ENCODE measurements at regions not wholly inside any gene's neighbourhood (a gene's known extent, or its start where the extent isn't known, plus 50 kb on each side); places are given as distances from the start of the nearest gene placed in this dataset.

- H3K27me3 Mint-ChIP-seq (ENCODE audit: low read depth) = peaks cover under 1% of the 10 kb centered on the region; the same call in 1 of the 2 replicates
- no peak overlapping the region for H3K4me3 Mint-ChIP-seq
- 0 out of 7 replicates have a peak, but pooled peaks cover 0 to 2% (median 0%) of the 10 kb centered on the region in 3 experiments for H3K36me3 Mint-ChIP-seq (ENCODE audit: insufficient read depth in 1 of 3, low read depth in 3 of 3)
- Histone ChIP-seq H2BK15ac (ENCODE audit: low read depth, low read length) (no peak overlapping the region), H2BK120ac (ENCODE audit: low read depth, low read length, poor library complexity, severe bottlenecking) (no peak overlapping the region), H3K27me3 (ENCODE audit: insufficient read depth, low read length) (no peaks in the 10 kb centered on the region), H3K4me1 (ENCODE audit: insufficient read depth, low read length) (no peaks in the 10 kb centered on the region), H3K14ac (ENCODE audit: insufficient read depth, low read length) (no peak overlapping the region), H3K56ac (ENCODE audit: insufficient read length, low read depth, low read length) (no peak overlapping the region), H3K9ac (ENCODE audit: extremely low read depth, insufficient read length, low read length) (no peak overlapping the region), H2AFZ (ENCODE audit: low read length) (no peak overlapping the region), H3K23me2 (ENCODE audit: insufficient read length, low read depth, low read length, poor library complexity, severe bottlenecking) (no peaks in the 10 kb centered on the region), H4K20me1 (ENCODE audit: control insufficient read depth, insufficient read depth, insufficient read length) (no peaks in the 10 kb centered on the region), H2BK12ac (ENCODE audit: insufficient read length, low read depth, low read length) (no peak overlapping the region), H3K79me2 (ENCODE audit: insufficient read depth, low read length) (no peaks in the 10 kb centered on the region), H2AK5ac (ENCODE audit: insufficient read length, low read length) (no peak overlapping the region), H2BK20ac (ENCODE audit: low read depth, low read length, poor library complexity, severe bottlenecking) (no peak overlapping the region), H4K91ac (ENCODE audit: insufficient read length, low read depth, low read length) (no peak overlapping the region), H3K79me1 (ENCODE audit: insufficient read depth, low read depth, low read length, poor library complexity, severe bottlenecking) (no peaks in the 10 kb centered on the region), H4K8ac (replicated peaks; ENCODE audit: insufficient read length, low read depth, low read length) (no peak overlapping the region), H3K18ac (ENCODE audit: insufficient read length, low read depth, low read length) (no peak overlapping the region), H3K23ac (ENCODE audit: insufficient read length, low read depth, low read length) (no peak overlapping the region), H3T11ph (ENCODE audit: low read length) (no peak overlapping the region), H3K4ac (ENCODE audit: low read depth, low read length) (no peak overlapping the region), H4K5ac (ENCODE audit: insufficient read length, low read depth, low read length) (no peak overlapping the region), H3K4me2 (ENCODE audit: insufficient read depth, insufficient read length, low read length) (no peak overlapping the region), H3K27ac (ENCODE audit: insufficient read length, low read depth, low read length) (no peak overlapping the region), H2BK5ac (ENCODE audit: insufficient read length, low read length) (no peak overlapping the region), H3K9me3 (ENCODE audit: control insufficient read depth, low read depth, low read length) (no peaks in the 10 kb centered on the region)
- peaks cover 0 to 5% of the 10 kb centered on the region in 2 experiments; a peak in 1 of 4 replicates for H3K4me1 Mint-ChIP-seq
- TF ChIP-seq, protein P1, sequence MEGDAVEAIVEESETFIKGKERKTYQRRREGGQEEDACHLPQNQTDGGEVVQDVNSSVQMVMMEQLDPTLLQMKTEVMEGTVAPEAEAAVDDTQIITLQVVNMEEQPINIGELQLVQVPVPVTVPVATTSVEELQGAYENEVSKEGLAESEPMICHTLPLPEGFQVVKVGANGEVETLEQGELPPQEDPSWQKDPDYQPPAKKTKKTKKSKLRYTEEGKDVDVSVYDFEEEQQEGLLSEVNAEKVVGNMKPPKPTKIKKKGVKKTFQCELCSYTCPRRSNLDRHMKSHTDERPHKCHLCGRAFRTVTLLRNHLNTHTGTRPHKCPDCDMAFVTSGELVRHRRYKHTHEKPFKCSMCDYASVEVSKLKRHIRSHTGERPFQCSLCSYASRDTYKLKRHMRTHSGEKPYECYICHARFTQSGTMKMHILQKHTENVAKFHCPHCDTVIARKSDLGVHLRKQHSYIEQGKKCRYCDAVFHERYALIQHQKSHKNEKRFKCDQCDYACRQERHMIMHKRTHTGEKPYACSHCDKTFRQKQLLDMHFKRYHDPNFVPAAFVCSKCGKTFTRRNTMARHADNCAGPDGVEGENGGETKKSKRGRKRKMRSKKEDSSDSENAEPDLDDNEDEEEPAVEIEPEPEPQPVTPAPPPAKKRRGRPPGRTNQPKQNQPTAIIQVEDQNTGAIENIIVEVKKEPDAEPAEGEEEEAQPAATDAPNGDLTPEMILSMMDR (conservative IDR thresholded peaks at IDR 0.05) = no peak
- DNase-seq = no peak
- no CpG with 5 or more reads among the region's 14 CpGs for WGBS (ENCODE audit: extremely low coverage, insufficient read length, low lambda C conversion rate)
- H3K9me3 Mint-ChIP-seq = peaks cover 4 to 5% of the 10 kb centered on the region in 2 experiments; a peak in 4 of 5 replicates
- H3K27ac Mint-ChIP-seq = no peak overlapping the region
Measured at GRCh38 chr17:79509490-79509889, 101.4 kb downstream of the RBFOX3 start.

Data from H9 (cell line).